HCT116 (cell line): ENCODE measurements at regions not wholly inside any gene's neighbourhood (a gene's known extent, or its start where the extent isn't known, plus 50 kb on each side); places are given as distances from the start of the nearest gene placed in this dataset.

ENCODE experiments used
- CTCF ChIP-seq, 3 experiments: fragments of 200-600 bp in 1 of 3; sonication (generic) in 1 of 3; IDR thresholded peaks in 2 of 3; conservative IDR thresholded peaks in 1 of 3; 2 replicates each; pipeline ENCODE4 v1.5.1; 2012 to 2017; ENCODE audit warnings: low read depth in 2 of 3, low read length in 2 of 3, antibody characterized with exemption in 1 of 3, borderline replicate concordance in 1 of 3, control low read depth in 1 of 3, mild to moderate bottlenecking in 1 of 3, mixed read lengths in 1 of 3, mixed run types in 1 of 3, moderate library complexity in 1 of 3; ENCODE audit not compliant: insufficient read depth in 1 of 3
- FOSL1 ChIP-seq: IDR thresholded peaks from 2 replicates; pipeline ENCODE4 v1.6.1; 2012; ENCODE audit warnings: low read depth
- JUND ChIP-seq: IDR thresholded peaks from 2 replicates; pipeline ENCODE4 v1.6.1; 2012
- MAX ChIP-seq: IDR thresholded peaks from 2 replicates; pipeline ENCODE4 v1.6.1; 2012
- POLR2A ChIP-seq: IDR thresholded peaks from 2 replicates; pipeline ENCODE4 v1.7.0; 2011; ENCODE audit warnings: borderline replicate concordance; ENCODE audit not compliant: insufficient read depth, insufficient read length; ENCODE audit errors: extremely low read depth
- POLR2AphosphoS5 ChIP-seq: IDR thresholded peaks from 2 replicates; pipeline ENCODE4 v1.6.1; 2011; ENCODE audit warnings: mild to moderate bottlenecking, low read depth, low read length, moderate library complexity
- REST ChIP-seq: IDR thresholded peaks from 2 replicates; pipeline ENCODE4 v1.6.1; 2012; ENCODE audit warnings: low read depth
- SIN3A ChIP-seq: IDR thresholded peaks from 2 replicates; pipeline ENCODE4 v1.6.1; 2012; ENCODE audit warnings: low read depth
- SP1 ChIP-seq: IDR thresholded peaks from 2 replicates; pipeline ENCODE4 v1.6.1; 2012; ENCODE audit warnings: low read depth
- SRF ChIP-seq: IDR thresholded peaks from 2 replicates; pipeline ENCODE4 v1.6.1; 2012; ENCODE audit warnings: low read depth
- YY1 ChIP-seq: IDR thresholded peaks from 2 replicates; pipeline ENCODE4 v1.6.1; 2011; ENCODE audit warnings: low read length, low read depth, moderate library complexity, mild to moderate bottlenecking; ENCODE audit not compliant: insufficient replicate concordance; ENCODE audit errors: extremely low read depth

GRCh38 chr2:167681234-167682015 is 566.0 kb downstream of the STK39 start:
- no peak for TF ChIP-seq MAX
- no peak for TF ChIP-seq CTCF (IDR thresholded peaks at IDR 0.05 in 2 of 3, conservative IDR thresholded peaks at IDR 0.05 in 1 of 3; ENCODE audit: borderline replicate concordance in 1 of 3, insufficient read depth in 1 of 3, low read depth in 2 of 3, low read length in 2 of 3)
- no peak for TF ChIP-seq POLR2A
- no peak for TF ChIP-seq POLR2AphosphoS5
- no peak for TF ChIP-seq YY1
- TF ChIP-seq JUND = no peak
- no peak for TF ChIP-seq SP1
- TF ChIP-seq SRF = no peak
- no peak for TF ChIP-seq SIN3A
- TF ChIP-seq REST = no peak
- no peak for TF ChIP-seq FOSL1
